SK-N-MC (cell line): ENCODE measurements at regions not wholly inside any gene's neighbourhood (a gene's known extent, or its start where the extent isn't known, plus 50 kb on each side); places are given as distances from the start of the nearest gene placed in this dataset.

Experiments
- DNase-seq: peaks from one replicate; pipeline ENCODE4 v3.0.0-alpha.2; 2011; ENCODE audit warnings: low read depth, low spot score
- H3K27ac ChIP-seq: fragments of 200-600 bp; sonication (generic); 2 replicates; pipeline ENCODE4 v1.5.1; 2016; ENCODE audit warnings: mixed run types
- H3K36me3 ChIP-seq: fragments of 200-600 bp; sonication (generic); 2 replicates; pipeline ENCODE4 v1.6.1; 2017; ENCODE audit warnings: antibody characterized with exemption, low read length, mixed read lengths; ENCODE audit not compliant: insufficient read depth
- H3K4me3 ChIP-seq: fragments of 200-600 bp; sonication (generic); 2 replicates; pipeline ENCODE4 v1.5.1; 2016
- H3K9ac ChIP-seq: fragments of 200-600 bp; sonication (generic); 2 replicates; pipeline ENCODE4 v1.8.0; 2017; ENCODE audit warnings: mixed run types, mixed read lengths; ENCODE audit not compliant: insufficient read length
- H3K9me3 ChIP-seq: fragments of 200-600 bp; sonication (generic); 2 replicates; pipeline ENCODE4 v1.6.1; 2017; ENCODE audit warnings: low read depth, mild to moderate bottlenecking, antibody characterized with exemption, low read length, moderate library complexity, mixed read lengths
- EZH2 ChIP-seq: fragments of 200-600 bp; sonication (generic); IDR thresholded peaks from one replicate; pipeline ENCODE4 v1.6.1; 2017; ENCODE audit warnings: antibody characterized with exemption
- FOXP2 ChIP-seq: optimal IDR thresholded peaks from 2 replicates; pipeline ENCODE3; 2011; ENCODE audit warnings: mild to moderate bottlenecking, moderate library complexity; ENCODE audit not compliant: insufficient read depth; ENCODE audit errors: extremely low read length, control extremely low read depth
- POLR2AphosphoS5 ChIP-seq: IDR thresholded peaks from 2 replicates; pipeline ENCODE4 v1.6.1; 2012; ENCODE audit warnings: mild to moderate bottlenecking, low read depth, low read length, borderline replicate concordance

GRCh38 chr12:87853448-87854003, 175.7 kb downstream of the C12orf50 start:
- no peak for TF ChIP-seq POLR2AphosphoS5
- TF ChIP-seq FOXP2 = no peak
- TF ChIP-seq EZH2 = no peak
- Histone ChIP-seq H3K36me3 (no peaks in the 10 kb centered on the region), H3K9ac (no peak overlapping the region), H3K4me3 (no peak overlapping the region), H3K27ac (no peak overlapping the region), H3K9me3 (no peaks in the 10 kb centered on the region)
- DNase-seq = no peak

DNA sequence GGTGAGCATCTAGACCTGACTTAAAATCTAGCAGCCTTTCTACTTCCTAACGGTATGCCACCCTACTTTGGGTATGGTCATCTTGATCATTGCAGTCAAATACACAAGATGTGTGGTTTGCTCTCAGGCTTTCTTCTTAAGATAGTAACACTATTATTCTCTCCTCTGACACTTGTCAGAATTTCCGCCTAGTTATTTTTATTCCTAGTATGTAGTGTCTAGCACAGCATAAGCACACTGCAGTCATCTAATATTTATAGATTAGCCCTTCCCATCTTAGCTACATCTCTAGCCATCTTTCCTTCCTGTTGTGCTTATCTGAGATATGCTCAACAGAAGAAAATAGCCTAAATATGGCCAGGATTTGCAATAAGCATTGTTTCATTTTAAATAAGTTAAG, 180.1 kb downstream of the C12orf50 start:
- H3K4me3 ChIP-seq = no peak overlapping the region
- no peak overlapping the region for H3K9ac ChIP-seq
- no peak overlapping the region for H3K27ac ChIP-seq
- TF ChIP-seq POLR2AphosphoS5 (no peak), FOXP2 (no peak), EZH2 (no peak)
- no peak for DNase-seq
- no peaks in the 10 kb centered on the region for H3K9me3 ChIP-seq
- no peaks in the 10 kb centered on the region for H3K36me3 ChIP-seq

- no peak overlapping the region for H3K27ac ChIP-seq
- no peak overlapping the region for H3K4me3 ChIP-seq
- no peaks in the 10 kb centered on the region for H3K9me3 ChIP-seq
- no peaks in the 10 kb centered on the region for H3K36me3 ChIP-seq
- no peak overlapping the region for H3K9ac ChIP-seq
- TF ChIP-seq EZH2 = no peak
- TF ChIP-seq FOXP2 = no peak
- TF ChIP-seq POLR2AphosphoS5 = no peak
- DNase-seq = peak; percentile 77
These were observed 180.8 kb downstream of the C12orf50 start for GRCh38 chr12:87848248-87848868.

- no peaks in the 10 kb centered on the region for H3K36me3 ChIP-seq
- no peaks in the 10 kb centered on the region for H3K9me3 ChIP-seq
- no peak overlapping the region for H3K9ac ChIP-seq
- H3K27ac ChIP-seq = no peak overlapping the region
- DNase-seq = no peak
- TF ChIP-seq EZH2 (no peak), FOXP2 (no peak), POLR2AphosphoS5 (no peak)
- no peak overlapping the region for H3K4me3 ChIP-seq
These were observed 182.1 kb downstream of the C12orf50 start for GRCh38 chr12:87847147-87847546.

DNA sequence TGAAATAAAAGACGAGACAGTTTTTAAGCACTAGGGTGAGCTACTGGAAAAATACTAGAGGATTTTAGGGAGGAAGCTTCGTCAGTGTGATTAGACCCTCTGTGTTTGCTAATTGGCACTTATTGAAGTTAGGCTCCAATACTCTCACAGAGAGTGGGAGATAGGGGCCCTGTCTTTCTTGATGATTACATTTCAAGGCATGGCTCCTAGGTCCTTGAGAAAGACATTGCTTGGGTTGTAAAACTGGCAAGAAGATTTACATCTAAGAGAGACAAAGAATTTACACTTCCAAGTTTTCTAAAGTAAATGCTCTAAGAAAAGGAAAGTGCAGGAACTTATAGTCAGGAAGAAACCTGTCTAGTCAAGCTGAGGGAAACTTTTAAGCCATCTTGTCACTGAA, 183.2 kb downstream of the C12orf50 start:
- Histone ChIP-seq H3K36me3 (no peaks in the 10 kb centered on the region), H3K9ac (no peak overlapping the region), H3K9me3 (no peaks in the 10 kb centered on the region), H3K4me3 (no peak overlapping the region), H3K27ac (no peak overlapping the region)
- TF ChIP-seq EZH2 = no peak
- no peak for TF ChIP-seq POLR2AphosphoS5
- TF ChIP-seq FOXP2 = no peak
- no peak for DNase-seq

DNA sequence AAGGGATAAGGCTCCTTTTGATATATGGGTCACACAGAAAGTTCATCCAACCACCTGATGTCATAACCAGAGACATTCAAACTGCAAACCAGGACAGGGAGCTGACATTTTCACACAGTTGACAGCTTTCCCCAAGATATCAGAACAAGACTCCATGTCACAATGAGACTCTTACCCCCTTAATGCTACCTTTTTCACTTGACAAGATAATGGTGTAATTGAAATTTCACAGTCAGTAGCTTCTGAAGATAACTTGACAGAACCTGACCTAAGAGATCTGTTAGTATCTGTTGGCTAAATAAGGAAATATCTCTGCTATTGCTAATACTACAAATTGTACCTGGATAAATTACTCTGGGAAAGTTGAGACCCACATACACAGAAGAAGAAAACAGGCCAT, 187.3 kb downstream of the C12orf50 start:
- H3K4me3 ChIP-seq = no peak overlapping the region
- H3K9ac ChIP-seq = no peak overlapping the region
- TF ChIP-seq EZH2 (no peak), POLR2AphosphoS5 (no peak), FOXP2 (no peak)
- H3K9me3 ChIP-seq = no peaks in the 10 kb centered on the region
- DNase-seq = no peak
- H3K36me3 ChIP-seq = no peaks in the 10 kb centered on the region
- no peak overlapping the region for H3K27ac ChIP-seq

- Histone ChIP-seq H3K36me3 (no peaks in the 10 kb centered on the region), H3K4me3 (no peak overlapping the region), H3K27ac (no peak overlapping the region), H3K9me3 (no peaks in the 10 kb centered on the region), H3K9ac (no peak overlapping the region)
- TF ChIP-seq FOXP2 (no peak), POLR2AphosphoS5 (no peak), EZH2 (no peak)
- no peak for DNase-seq
These were observed 193.0 kb downstream of the C12orf50 start for GRCh38 chr12:87836190-87836589.

DNA sequence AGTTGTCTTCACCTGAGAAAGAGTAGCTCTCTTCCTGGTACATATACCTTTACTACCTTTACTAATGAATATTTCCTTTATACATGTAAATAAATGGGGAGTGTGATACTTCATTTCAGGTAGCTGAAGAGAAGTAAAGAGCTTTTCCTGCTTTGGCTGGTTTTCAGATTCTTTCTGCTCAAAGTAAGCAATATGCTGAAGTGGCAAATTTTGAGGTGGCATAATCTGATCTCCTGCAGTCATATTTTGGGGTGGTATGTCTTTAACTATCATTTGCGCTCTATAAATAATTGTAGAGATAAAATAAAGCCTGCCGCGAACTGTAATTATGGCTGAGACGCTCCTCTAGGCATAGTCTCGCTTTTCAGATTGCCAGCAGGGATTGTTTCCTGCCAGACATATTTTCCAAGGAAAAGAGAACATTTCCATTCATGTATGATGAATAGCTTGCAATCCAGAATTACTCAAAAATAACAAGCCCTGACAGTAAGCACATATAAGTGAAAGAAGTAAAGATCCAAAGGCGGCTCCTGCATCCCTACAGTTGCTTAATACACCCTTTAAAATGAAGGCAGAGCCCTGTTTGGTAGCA, 200.7 kb downstream of the C12orf50 start:
- Histone ChIP-seq H3K9me3 (no peaks in the 10 kb centered on the region), H3K9ac (no peak overlapping the region), H3K36me3 (no peaks in the 10 kb centered on the region), H3K4me3 (peak overlapping the region; percentile 44), H3K27ac (no peak overlapping the region)
- TF ChIP-seq POLR2AphosphoS5 (no peak), FOXP2 (no peak), EZH2 (no peak)
- DNase-seq = peak; percentile 37

- no peak overlapping the region for H3K4me3 ChIP-seq
- no peaks in the 10 kb centered on the region for H3K36me3 ChIP-seq
- no peaks in the 10 kb centered on the region for H3K9me3 ChIP-seq
- H3K9ac ChIP-seq = no peak overlapping the region
- no peak for DNase-seq
- no peak overlapping the region for H3K27ac ChIP-seq
- TF ChIP-seq POLR2AphosphoS5 (no peak), FOXP2 (no peak), EZH2 (no peak)
These were observed 201.4 kb downstream of the C12orf50 start for GRCh38 chr12:87827638-87828264.
